Astrocyte of the hippocampus (primary cell): ENCODE measurements at regions not wholly inside any gene's neighbourhood (a gene's known extent, or its start where the extent isn't known, plus 50 kb on each side); places are given as distances from the start of the nearest gene placed in this dataset.
A peak's percentile ranks its signal among the peaks of the same experiment; 100 is the strongest.
"Not testable (repeated sequence)": the region's sequence is repeated elsewhere in the genome, so short reads cannot be mapped to it uniquely, and the experiment has no call there.

ENCODE experiments used
- DNase-seq: peaks from one replicate; pipeline ENCODE4 v3.0.0; 2011; ENCODE audit warnings: low read depth, low spot score

DNA sequence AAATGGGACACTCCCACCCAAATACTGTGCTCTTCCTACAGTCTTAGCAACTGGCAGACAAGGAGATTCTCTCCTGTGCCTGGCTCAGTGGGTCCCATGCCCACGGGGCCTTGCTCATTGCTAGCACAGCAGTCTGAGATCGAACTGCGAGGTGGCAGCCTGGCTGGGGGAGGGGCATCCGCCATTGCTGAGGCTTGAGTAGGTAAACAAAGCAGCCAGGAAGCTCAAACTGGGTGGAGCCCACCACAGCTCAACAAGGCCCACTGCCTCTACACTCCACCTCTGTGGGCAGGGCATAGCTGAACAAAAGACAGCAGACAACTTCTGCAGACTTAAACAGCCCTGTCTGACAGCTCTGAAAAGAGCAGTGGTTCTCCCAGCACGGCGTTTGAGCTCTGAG, 174.8 kb downstream of the COL12A1 start:
- DNase-seq, result not testable (repeated sequence)

DNA sequence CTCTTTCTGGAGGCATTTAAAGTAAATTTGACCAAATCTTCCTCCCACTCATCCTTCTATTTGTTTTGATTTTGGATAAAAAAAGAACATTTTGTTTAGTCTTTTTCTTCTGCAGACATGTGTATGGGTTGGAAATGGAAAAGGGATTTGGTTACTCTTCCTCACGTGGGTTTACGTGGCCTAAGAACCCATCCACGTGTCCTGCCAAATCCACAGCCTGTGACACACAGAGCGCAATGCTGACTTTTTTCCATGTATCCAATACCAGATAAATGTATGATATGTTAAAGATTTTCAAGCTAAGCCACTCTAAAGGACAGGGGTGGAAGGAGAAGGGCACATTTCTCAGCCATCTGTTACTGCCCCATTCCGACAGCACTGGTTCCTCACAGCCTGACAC, 176.5 kb downstream of the COL12A1 start:
- DNase-seq, result no peak

GRCh38 chr6:75025371-75025770, 180.5 kb downstream of the COL12A1 start:
- no peak for DNase-seq

GRCh38 chr6:75024828-75025227, 181.0 kb downstream of the COL12A1 start:
- DNase-seq, result no peak

DNA sequence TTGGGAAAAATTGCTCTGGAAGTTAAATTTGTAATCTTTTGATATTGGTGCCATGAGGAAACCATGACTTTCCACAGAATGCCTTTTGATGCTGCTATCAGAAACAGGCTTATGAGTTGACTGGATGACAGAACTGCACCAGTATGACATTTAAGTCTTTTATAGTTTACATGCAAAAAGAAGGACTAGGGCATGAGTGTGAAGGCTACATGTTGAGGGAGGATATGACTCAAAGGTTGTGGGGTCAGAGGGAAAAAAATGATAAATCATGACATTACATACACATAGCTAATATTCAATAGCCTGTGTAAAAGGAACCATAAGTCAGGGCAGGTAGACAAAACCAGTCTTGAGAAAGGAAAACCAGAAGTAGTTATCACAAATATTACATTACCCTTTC, 182.2 kb downstream of the COL12A1 start:
- no peak for DNase-seq

DNA sequence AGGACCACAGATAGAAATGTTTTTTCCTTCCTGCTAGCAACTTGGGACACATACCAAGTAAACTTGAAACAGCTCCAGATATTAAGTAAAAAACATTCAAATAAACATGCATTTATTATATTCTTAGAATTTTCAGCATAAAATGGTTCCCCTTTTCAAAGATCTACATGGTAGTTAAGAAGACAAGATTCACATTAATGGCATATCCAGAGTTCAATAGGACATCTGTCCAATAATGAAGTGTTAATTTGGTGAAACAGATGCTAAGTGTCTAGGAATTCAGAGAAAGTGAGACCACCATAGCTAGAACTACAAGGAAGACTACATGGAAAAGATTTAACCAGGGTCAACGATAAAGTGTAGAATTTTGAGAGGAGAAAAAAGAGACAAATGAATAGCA, 184.9 kb downstream of the COL12A1 start:
- no peak for DNase-seq

GRCh38 chr6:75020376-75020775, 185.5 kb downstream of the COL12A1 start:
- DNase-seq, result no peak

GRCh38 chr6:75012018-75012417, 193.8 kb downstream of the COL12A1 start:
- DNase-seq, result no peak

GRCh38 chr6:75003984-75004383, 201.9 kb downstream of the COL12A1 start:
- not testable (repeated sequence) for DNase-seq

GRCh38 chr6:74997646-74998045, 208.2 kb downstream of the COL12A1 start:
- DNase-seq, result no peak

GRCh38 chr6:74993136-74993535, 212.7 kb downstream of the COL12A1 start:
- no peak for DNase-seq

- DNase-seq, result peak; percentile 79
These were observed 214.1 kb downstream of the COL12A1 start for GRCh38 chr6:74991573-74992332.

- DNase-seq, result no peak
These were observed 226.6 kb downstream of the COL12A1 start for GRCh38 chr6:74979065-74979766.

GRCh38 chr6:74976701-74977100, 229.2 kb downstream of the COL12A1 start:
- DNase-seq, result no peak

GRCh38 chr6:74976026-74976425, 229.8 kb downstream of the COL12A1 start:
- no peak for DNase-seq

DNA sequence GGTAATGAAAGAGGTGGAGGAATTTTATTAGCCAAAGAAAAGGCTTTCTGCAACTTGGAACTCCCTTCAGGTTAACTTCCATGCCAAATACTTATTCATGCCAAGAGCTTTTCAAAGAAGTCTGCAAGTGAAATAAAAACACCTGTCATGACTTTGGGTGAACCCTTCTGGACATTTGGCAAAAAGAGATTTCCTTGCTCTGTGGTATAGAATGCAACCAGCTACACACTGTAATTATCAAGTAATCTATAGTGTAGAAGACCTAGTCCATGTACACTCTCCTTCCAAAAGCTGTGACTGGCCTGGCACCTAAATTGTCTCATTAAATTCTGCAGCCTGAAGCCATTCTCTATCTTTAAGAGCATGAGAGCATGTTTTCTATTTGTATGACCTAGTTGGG, 232.3 kb downstream of the COL12A1 start:
- no peak for DNase-seq

GRCh38 chr6:74971633-74972032, 234.2 kb downstream of the COL12A1 start:
- no peak for DNase-seq

DNA sequence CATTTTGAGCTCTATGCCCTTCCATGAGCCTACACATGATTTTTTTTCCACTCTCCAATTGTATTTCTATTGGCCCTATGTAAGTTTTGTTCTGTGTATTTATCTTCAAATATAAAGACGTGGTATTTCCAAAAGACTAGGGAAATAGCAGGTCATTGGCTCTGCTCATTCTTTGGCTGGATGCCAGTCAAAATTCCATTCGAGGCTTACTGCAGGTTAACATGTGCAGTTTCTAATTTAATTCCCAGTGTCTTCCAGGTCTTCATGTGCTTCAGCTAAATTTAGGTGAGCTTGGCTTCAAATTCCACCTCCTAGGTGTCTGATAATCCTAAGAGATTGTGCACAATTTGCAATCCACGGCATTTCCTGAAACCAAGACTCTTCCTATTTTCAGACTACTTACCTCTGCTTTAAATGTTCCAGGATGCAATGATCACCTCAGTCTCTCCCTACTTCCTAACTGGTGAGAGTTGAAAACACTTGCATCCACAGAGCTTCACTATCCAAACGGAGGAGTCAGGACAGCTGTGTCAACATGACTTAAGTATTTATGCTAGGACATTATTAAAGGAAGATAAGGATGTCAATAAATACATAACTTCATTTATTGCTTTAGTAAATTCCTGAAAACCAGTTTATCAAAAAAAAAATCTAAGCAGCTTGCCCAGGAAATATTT, 236.1 kb downstream of the COL12A1 start:
- DNase-seq, result no peak

GRCh38 chr6:74967821-74968220, 238.0 kb downstream of the COL12A1 start:
- DNase-seq, result no peak

- no peak for DNase-seq
These were observed 239.1 kb downstream of the COL12A1 start for GRCh38 chr6:74966712-74967111.

DNA sequence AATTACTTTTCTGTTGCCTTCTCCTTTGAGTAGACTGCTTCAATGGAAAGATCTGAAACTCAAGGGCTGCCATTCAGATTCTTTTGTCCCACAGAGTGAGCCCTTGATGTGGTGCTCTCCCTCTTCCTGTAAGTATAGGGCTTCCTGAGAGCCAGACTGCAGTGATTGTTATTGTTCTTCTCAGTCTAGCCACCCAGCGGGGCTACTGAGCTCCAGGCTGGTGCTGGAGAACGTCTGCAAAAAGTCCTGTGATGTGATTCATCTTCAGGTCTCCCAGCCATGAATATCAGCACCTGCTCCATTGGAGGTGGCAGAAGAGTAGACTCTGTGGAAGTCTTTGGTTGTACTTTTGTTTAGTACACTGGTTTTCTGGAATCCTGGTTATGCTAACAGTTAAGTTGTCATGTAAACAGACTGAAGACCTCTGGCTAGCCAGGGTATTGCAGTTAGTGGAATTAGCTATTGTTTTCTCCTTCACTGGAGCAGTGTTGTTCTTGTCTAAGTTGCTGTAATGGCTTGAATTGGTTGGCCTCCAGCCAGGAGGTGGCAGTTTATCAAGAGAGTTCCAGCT, 240.9 kb downstream of the COL12A1 start:
- no peak for DNase-seq
